Thoracic aorta (tissue), 2 donors: ENCODE measurements at regions not wholly inside any gene's neighbourhood (a gene's known extent, or its start where the extent isn't known, plus 50 kb on each side); places are given as distances from the start of the nearest gene placed in this dataset.
"Not testable (repeated sequence)": the region's sequence is repeated elsewhere in the genome, so short reads cannot be mapped to it uniquely, and the experiment has no call there.

Source experiments
- ATAC-seq: fragments of 150-250 bp; one replicate; pipeline ENCODE4 v1.8.0; 2017; ENCODE audit warnings: low read depth; ENCODE audit not compliant: insufficient number of reproducible peaks, low FRiP score
- DNase-seq: peaks from one replicate; pipeline ENCODE4 v3.0.0-alpha.2; 2020; ENCODE audit warnings: low spot score
- H3K27ac ChIP-seq, 2 donors: fragments of 200-600 bp; sonication (generic); 1 replicate in 1 of 2; 2 replicates in 1 of 2; pipeline ENCODE4 v1.5.1; 2016; ENCODE audit warnings: mild to moderate bottlenecking in 2 of 2, moderate library complexity in 2 of 2
- H3K27me3 ChIP-seq: fragments of 200-600 bp; sonication (generic); replicated peaks from 2 replicates; pipeline ENCODE4 v1.6.0; 2016; ENCODE audit warnings: mild to moderate bottlenecking; ENCODE audit not compliant: insufficient read depth
- H3K36me3 ChIP-seq: fragments of 200-600 bp; sonication (generic); one replicate; pipeline ENCODE4 v1.5.1; 2016
- H3K4me1 ChIP-seq, 2 donors: fragments of 200-600 bp; sonication (generic); 1 replicate in 1 of 2; 2 replicates in 1 of 2; pipeline versions ENCODE4 v1.5.1 to v1.6.0; 2016; ENCODE audit warnings: low read depth in 2 of 2, mild to moderate bottlenecking in 1 of 2; ENCODE audit not compliant: control insufficient read depth in 1 of 2
- H3K4me3 ChIP-seq: fragments of 200-600 bp; sonication (generic); 2 replicates; pipeline ENCODE4 v1.5.1; 2016; ENCODE audit warnings: mild to moderate bottlenecking
- H3K9me3 ChIP-seq: fragments of 200-600 bp; sonication (generic); 2 replicates; pipeline ENCODE4 v1.5.1; 2016
- CTCF ChIP-seq: fragments of 200-600 bp; sonication (generic); IDR thresholded peaks from one replicate; pipeline ENCODE4 v1.5.1; 2019; ENCODE audit warnings: antibody characterized with exemption

- Histone ChIP-seq H3K4me3 (no peak overlapping the region), H3K27me3 (no peaks in the 10 kb centered on the region), H3K9me3 (no peaks in the 10 kb centered on the region), H3K27ac (no peak overlapping the region), H3K4me1 (no peaks in the 10 kb centered on the region), H3K36me3 (no peaks in the 10 kb centered on the region)
- no peak for TF ChIP-seq CTCF
- DNase-seq = no peak
- no peak for ATAC-seq
Observed at GRCh38 chr5:38141665-38142064, 116.7 kb upstream of the EGFLAM start.

GRCh38 chr5:38138574-38138973 is 119.8 kb upstream of the EGFLAM start:
- no peaks in the 10 kb centered on the region for H3K4me1 ChIP-seq
- no peaks in the 10 kb centered on the region for H3K27me3 ChIP-seq
- no peak for DNase-seq
- no peak for TF ChIP-seq CTCF
- no peaks in the 10 kb centered on the region for H3K9me3 ChIP-seq
- H3K4me3 ChIP-seq = no peak overlapping the region
- no peak for ATAC-seq
- H3K36me3 ChIP-seq = no peaks in the 10 kb centered on the region
- H3K27ac ChIP-seq = no peak overlapping the region

GRCh38 chr5:38135486-38136039 is 122.8 kb upstream of the EGFLAM start:
- no peaks in the 10 kb centered on the region for H3K36me3 ChIP-seq
- H3K27ac ChIP-seq = no peak overlapping the region
- H3K9me3 ChIP-seq = no peaks in the 10 kb centered on the region
- TF ChIP-seq CTCF = no peak
- H3K4me3 ChIP-seq = no peak overlapping the region
- ATAC-seq (no peak), DNase-seq (no peak)
- no peaks in the 10 kb centered on the region for H3K4me1 ChIP-seq
- no peaks in the 10 kb centered on the region for H3K27me3 ChIP-seq

- no peaks in the 10 kb centered on the region for H3K36me3 ChIP-seq
- H3K4me3 ChIP-seq = no peak overlapping the region
- TF ChIP-seq CTCF = no peak
- no peaks in the 10 kb centered on the region for H3K27me3 ChIP-seq
- no peak for DNase-seq
- no peak overlapping the region for H3K27ac ChIP-seq
- no peaks in the 10 kb centered on the region for H3K9me3 ChIP-seq
- no peak for ATAC-seq
- no peaks in the 10 kb centered on the region for H3K4me1 ChIP-seq
Observed at GRCh38 chr5:38134810-38135209, 123.5 kb upstream of the EGFLAM start.

GRCh38 chr5:38134294-38134693 is 124.1 kb upstream of the EGFLAM start:
- not testable (repeated sequence) for ATAC-seq, H3K27ac ChIP-seq

GRCh38 chr5:38131686-38132085 is 126.7 kb upstream of the EGFLAM start:
- Histone ChIP-seq H3K4me1 (no peaks in the 10 kb centered on the region), H3K27ac (no peak overlapping the region), H3K4me3 (no peak overlapping the region), H3K36me3 (no peaks in the 10 kb centered on the region), H3K9me3 (no peaks in the 10 kb centered on the region), H3K27me3 (no peaks in the 10 kb centered on the region)
- ATAC-seq (no peak), DNase-seq (no peak)
- no peak for TF ChIP-seq CTCF

More at GRCh38 chr5:38134294-38134693, 124.1 kb upstream of the EGFLAM start:
- not testable (repeated sequence) for DNase-seq, H3K9me3 ChIP-seq, H3K4me1 ChIP-seq, H3K27me3 ChIP-seq, H3K36me3 ChIP-seq, H3K4me3 ChIP-seq
